HK-2 (cell line): ENCODE measurements at regions not wholly inside any gene's neighbourhood (a gene's known extent, or its start where the extent isn't known, plus 50 kb on each side); places are given as distances from the start of the nearest gene placed in this dataset.

Experiments
- DNase-seq: peaks from one replicate; pipeline ENCODE4 v3.0.0-alpha.2; 2018; ENCODE audit not compliant: unreplicated experiment

DNA sequence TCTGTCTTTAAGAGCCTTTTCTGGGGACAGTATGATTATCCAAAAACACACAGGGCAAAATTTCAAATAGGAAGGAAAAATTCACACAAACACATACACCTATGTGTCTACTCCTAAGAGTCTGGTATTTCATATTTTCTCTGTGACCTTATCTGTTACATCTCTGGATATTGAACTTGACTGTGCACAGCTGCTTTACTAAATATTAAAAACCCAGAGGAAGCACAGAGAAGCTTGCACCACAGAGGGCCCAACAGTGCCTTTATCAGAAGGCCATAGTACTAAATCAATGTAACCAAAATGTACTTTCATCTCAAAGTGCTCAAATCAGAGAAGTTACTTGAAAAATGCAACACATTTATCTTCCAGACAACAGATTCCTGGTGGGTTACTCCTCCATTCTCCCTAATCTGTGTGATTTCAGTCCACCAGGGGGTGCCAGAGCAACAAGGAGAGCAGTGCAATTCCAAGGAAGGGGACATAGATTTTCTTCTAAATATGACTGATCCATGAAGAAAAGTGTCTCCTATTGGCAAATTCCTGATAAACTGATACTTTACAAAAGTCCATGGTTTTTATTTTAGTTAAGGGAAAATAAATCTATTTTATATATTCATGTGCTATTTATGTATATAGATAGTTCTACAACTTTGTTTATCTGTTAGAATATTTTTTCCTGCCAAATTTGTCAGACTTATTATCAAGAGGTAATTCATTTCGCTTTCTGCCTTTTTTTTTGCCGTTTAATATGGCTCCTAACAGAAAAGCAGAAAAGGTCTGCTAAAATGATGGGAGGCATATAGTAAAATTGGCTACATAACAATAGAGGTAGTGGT lies 617.6 kb downstream of the LRFN5 start:
- DNase-seq: peak; percentile 63

DNA sequence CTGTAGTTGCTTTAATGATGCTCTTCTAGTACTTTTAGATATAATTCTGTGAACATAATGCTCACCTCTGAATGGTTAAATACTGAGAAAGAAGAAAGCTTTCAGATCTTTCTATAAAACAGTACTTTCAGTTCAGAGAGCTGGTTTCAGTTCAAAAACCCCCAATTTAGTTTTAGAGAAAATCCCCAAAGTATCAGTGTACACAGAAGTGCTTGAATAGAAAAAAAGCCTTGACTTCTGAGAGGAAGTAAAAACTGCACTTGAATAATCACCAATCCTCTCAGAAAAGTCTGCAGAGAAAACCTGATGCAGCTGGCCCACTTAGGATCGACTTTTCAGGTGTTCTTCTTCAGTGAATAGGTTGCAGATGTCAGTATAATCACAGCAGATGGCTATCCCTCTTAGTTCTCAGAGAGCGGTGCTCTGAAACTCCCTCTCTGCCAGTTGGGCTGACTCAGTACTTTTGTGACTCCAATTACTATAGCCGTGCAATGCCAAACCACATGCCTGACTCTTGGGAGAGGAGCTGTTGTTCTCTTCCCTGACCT lies 616.3 kb downstream of the LRFN5 start:
- DNase-seq: peak; percentile 16

DNA sequence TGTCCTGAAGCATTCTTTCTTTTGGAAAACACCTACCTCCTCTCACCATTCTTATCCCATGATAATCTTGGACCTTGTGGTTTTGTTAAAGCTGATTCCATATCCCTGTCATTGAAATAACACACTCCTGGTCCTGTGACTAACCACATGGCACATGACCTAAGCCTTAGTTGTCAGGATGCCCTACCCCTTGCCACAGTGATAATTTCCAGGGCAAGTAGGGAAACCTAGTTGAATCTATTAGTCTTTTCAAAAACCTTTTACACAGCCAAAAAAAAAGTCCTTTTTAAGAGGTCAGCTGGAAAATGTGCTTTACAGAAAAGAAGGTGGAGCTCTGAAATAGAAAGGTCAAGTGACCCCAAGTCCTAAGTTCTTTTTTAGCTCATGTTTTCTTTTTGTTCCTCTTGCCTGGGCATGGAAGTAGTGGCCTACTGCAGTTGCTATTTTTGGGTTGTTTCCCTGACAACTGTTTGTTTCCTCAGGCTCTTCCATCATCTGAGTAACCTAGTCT lies 608.4 kb downstream of the LRFN5 start:
- peak; percentile 35 for DNase-seq

GRCh38 chr14:42200957-42201356 lies 594.3 kb downstream of the LRFN5 start:
- DNase-seq: no peak

GRCh38 chr14:42198010-42198409 lies 591.3 kb downstream of the LRFN5 start:
- no peak for DNase-seq

GRCh38 chr14:42192738-42193653 lies 586.3 kb downstream of the LRFN5 start:
- no peak for DNase-seq

DNA sequence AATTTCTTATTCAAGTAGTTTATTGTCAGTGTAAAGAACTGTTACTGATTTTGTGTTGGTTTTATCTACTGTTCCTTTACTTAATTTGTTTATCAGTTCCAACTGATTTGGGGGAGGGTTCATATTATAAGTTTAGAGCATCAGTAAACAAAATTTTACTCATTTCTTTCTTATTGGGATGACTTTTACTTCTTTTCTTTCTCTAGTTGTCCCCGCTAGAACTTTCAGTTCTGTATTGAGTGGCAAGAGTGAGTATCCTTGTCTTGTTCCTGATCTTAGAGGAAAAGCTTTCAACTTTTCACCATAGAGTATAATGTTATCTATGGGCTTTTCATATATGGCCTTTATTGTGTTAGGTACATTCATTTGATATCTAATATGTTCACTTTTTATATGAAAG lies 584.1 kb downstream of the LRFN5 start:
- DNase-seq: no peak

- no peak for DNase-seq
Observed at GRCh38 chr14:42187846-42188245, 581.2 kb downstream of the LRFN5 start.

DNA sequence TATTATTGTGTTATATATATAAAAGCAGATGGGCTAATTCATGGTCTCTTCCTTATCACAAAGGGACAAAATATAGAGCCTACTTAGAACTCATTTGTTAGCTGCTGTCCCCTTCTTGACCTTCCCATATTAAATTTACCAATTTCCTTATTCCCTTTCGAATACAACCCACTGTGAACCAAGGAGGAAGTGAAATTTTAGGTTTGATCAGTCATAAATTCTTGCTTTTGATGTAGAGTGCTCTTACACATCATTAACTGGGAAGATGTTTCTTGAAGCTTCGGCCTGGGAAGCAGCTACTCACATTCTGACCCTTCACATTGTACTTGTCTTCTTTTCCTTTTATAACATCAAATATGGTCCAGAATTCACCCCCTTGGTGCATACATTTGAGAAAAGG lies 579.0 kb downstream of the LRFN5 start:
- no peak for DNase-seq

DNA sequence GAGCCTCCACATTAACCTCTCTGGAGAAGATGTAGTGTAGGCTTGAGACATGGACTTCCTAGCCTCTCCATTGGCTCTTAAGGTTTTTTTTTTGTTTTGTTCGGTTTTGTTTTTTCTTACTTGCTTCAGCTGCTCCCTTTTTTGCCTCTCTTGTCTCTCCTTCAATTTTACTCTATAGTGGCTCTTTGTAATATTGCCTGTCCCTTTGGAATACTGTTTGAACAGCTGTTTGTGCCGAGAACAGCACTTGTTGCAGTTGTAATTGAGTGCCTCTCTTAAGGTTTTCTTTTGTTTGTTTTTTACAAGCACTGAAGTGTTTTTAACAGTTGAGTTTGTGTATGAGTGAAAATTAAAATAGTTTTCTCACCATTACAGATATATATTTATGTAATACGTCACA lies 567.7 kb downstream of the LRFN5 start:
- DNase-seq: no peak

DNA sequence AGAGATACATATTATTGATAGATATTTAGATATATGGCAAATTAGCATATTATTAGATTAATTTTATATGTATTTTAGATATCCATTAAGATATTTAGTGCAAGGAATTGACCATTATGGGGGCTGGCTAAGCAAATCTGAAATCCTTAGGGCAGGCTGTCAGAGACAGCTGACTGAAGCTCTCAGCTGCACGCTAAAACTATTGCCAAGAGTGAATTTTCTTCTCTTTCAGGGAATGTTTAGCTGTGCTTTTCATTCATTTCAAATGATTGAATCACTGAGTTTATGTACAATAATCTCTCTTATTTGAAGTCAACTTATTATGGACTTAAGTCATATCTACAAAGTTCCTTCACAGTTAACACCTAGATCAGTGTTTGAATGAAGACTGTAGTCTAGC lies 566.5 kb downstream of the LRFN5 start:
- no peak for DNase-seq

DNA sequence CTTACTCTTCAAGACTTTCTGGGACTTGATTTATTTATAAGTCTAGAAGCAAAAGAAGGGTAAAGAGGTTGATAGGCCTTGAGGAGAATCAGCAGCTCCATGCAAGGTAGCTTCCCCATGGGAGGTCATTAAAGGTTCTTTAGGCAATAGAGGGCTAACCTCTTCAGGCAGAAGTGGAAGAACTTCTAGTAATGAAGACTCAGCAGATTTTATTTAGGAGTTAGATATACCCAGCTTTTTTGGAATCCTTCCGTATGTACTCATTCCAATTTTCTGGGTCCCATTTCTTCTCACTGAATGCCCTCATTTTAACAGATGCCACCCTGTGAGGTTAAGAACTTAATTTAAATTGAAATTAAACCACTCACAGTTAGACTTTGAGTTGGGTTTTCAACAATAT lies 565.6 kb downstream of the LRFN5 start:
- no peak for DNase-seq

DNA sequence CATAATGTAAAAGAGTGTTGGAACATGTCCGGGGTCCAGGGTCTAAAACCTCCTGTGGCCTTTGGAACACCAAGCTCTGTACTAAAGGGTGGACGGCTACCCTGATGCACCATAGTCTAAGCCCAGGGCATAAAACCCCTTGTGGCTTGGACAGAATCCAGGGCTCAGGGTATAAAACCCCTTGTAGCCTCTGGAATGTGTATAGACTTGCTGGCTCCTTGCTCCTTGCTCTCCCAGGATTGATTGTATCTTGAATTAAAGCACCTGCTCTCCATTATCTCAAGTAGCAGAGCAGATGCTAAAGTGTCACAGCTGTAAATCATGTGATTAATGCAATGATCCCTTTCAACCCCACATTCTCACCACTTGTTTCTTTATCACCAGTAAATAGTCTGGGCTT lies 556.5 kb downstream of the LRFN5 start:
- DNase-seq: no peak

- no peak for DNase-seq
Observed at GRCh38 chr14:42159138-42159537, 552.5 kb downstream of the LRFN5 start.

- no peak for DNase-seq
Observed at GRCh38 chr14:42149609-42150261, 543.1 kb downstream of the LRFN5 start.

DNA sequence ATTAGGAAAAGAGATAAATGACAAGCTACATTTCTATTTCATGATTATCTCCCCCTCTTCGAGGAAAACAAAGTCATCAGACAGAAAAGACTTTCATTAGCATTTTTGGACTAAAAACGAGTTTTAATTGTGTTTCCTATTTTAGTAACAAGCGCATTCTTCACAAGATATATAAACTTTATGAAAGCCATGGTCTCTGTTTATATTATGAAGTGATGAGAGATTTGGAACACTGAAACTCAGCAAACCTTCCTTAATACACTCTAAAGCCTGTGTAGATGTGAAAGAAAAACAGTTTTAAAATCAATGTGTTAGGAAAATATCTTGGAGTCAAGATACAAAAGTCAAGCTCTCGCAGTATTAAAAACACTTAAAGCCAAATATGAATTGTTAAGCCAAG lies 539.1 kb downstream of the LRFN5 start:
- no peak for DNase-seq

GRCh38 chr14:42143114-42143513 lies 536.4 kb downstream of the LRFN5 start:
- DNase-seq: no peak

DNA sequence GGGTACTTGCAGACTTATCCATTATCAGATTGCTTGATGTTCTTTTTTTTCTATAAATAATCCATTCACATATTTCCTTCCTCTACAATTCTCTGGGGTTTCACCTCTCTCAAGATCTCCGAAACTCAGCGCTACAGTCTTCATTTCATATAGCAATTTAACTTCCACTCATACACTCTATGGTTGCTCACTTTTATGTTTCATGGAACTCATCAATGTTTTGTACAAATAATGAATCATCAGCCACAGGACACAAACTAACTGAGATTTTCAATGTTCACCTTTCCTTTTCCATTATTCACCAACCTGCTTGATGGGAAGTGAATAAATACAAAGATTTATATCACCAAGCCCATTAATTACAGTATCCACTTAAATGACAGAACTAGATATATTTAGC lies 534.7 kb downstream of the LRFN5 start:
- no peak for DNase-seq

GRCh38 chr14:42140831-42141279 lies 534.2 kb downstream of the LRFN5 start:
- DNase-seq: peak; percentile 18

GRCh38 chr14:42140001-42140400 lies 533.3 kb downstream of the LRFN5 start:
- no peak for DNase-seq

- no peak for DNase-seq
Observed at GRCh38 chr14:42138406-42138805, 531.7 kb downstream of the LRFN5 start.

GRCh38 chr14:42130815-42131214 lies 524.1 kb downstream of the LRFN5 start:
- DNase-seq: no peak
